ENCODE measurements at regions not wholly inside any gene's neighbourhood (a gene's known extent, or its start where the extent isn't known, plus 50 kb on each side); places are given as distances from the start of the nearest gene placed in this dataset.
A peak's percentile ranks its signal among the peaks of the same experiment; 100 is the strongest.
"Not testable (repeated sequence)": the region's sequence is repeated elsewhere in the genome, so short reads cannot be mapped to it uniquely, and the experiment has no call there.

- H3K4me3 ChIP-seq (replicated peaks; ENCODE audit: low read depth, low read length), result no peak overlapping the region
- no peak for TF ChIP-seq CTCF (IDR thresholded peaks at IDR 0.05; ENCODE audit: low read length, missing control alignments)
- DNase-seq (ENCODE audit: low read depth), result no peak
Measured at GRCh38 chr13:22893777-22894176, 287.0 kb upstream of the SGCG start.

GRCh38 chr13:22897571-22898314 lies 283.0 kb upstream of the SGCG start:
- DNase-seq (ENCODE audit: low read depth), result no peak
- no peak for TF ChIP-seq CTCF (IDR thresholded peaks at IDR 0.05; ENCODE audit: low read length, missing control alignments)
- H3K4me3 ChIP-seq (replicated peaks; ENCODE audit: low read depth, low read length), result no peak overlapping the region

GRCh38 chr13:22900416-22900951 lies 280.3 kb upstream of the SGCG start:
- H3K4me3 ChIP-seq (replicated peaks; ENCODE audit: low read depth, low read length); DNase-seq (ENCODE audit: low read depth): not testable (repeated sequence)

GRCh38 chr13:22903301-22903700 lies 277.5 kb upstream of the SGCG start:
- no peak for TF ChIP-seq CTCF (IDR thresholded peaks at IDR 0.05; ENCODE audit: low read length, missing control alignments)
- no peak overlapping the region for H3K4me3 ChIP-seq (replicated peaks; ENCODE audit: low read depth, low read length)
- DNase-seq (ENCODE audit: low read depth), result no peak

- no peak for TF ChIP-seq CTCF (IDR thresholded peaks at IDR 0.05; ENCODE audit: low read length, missing control alignments)
- DNase-seq (ENCODE audit: low read depth), result no peak
- H3K4me3 ChIP-seq (replicated peaks; ENCODE audit: low read depth, low read length), result no peak overlapping the region
Measured at GRCh38 chr13:22903925-22904324, 276.9 kb upstream of the SGCG start.

GRCh38 chr13:22915442-22916082 lies 265.2 kb upstream of the SGCG start:
- TF ChIP-seq CTCF (IDR thresholded peaks at IDR 0.05; ENCODE audit: low read length, missing control alignments), result no peak
- peak; percentile 45 for DNase-seq (ENCODE audit: low read depth)
- peak overlapping the region; percentile 69 for H3K4me3 ChIP-seq (replicated peaks; ENCODE audit: low read depth, low read length)

GRCh38 chr13:22916276-22916675 lies 264.5 kb upstream of the SGCG start:
- H3K4me3 ChIP-seq (replicated peaks; ENCODE audit: low read depth, low read length); DNase-seq (ENCODE audit: low read depth): not testable (repeated sequence)
